ENCODE measurements at regions not wholly inside any gene's neighbourhood (a gene's known extent, or its start where the extent isn't known, plus 50 kb on each side); places are given as distances from the start of the nearest gene placed in this dataset.

- TF ChIP-seq REST (IDR thresholded peaks at IDR 0.05; ENCODE audit: unreplicated experiment) (no peak), ZNF331 (CRISPR knock-in tag; IDR thresholded peaks at IDR 0.05; ENCODE audit: low read depth) (no peak), CTCF (conservative IDR thresholded peaks at IDR 0.05; ENCODE audit: low read depth in 2 of 2) (no peak), EZH2phosphoT487 (IDR thresholded peaks at IDR 0.05; ENCODE audit: unreplicated experiment) (no peak), STAT1 (IDR thresholded peaks at IDR 0.05; ENCODE audit: unreplicated experiment) (no peak), ETS1 (IDR thresholded peaks at IDR 0.05) (no peak)
Measured at GRCh38 chr15:81807806-81808205, 238.0 kb downstream of the MEX3B start (continued).

GRCh38 chr15:81807186-81807585 lies 238.6 kb downstream of the MEX3B start:
- H3K36me3 ChIP-seq (ENCODE audit: insufficient read depth): no peaks in the 10 kb centered on the region; the same call in 1 of the 2 replicates
- H3K27me3 ChIP-seq (ENCODE audit: insufficient read depth): no peaks in the 10 kb centered on the region
- H3K9me2 ChIP-seq (ENCODE audit: insufficient read depth): no peaks in the 10 kb centered on the region
- no peak overlapping the region for H3K27ac Mint-ChIP-seq
- H3K79me2 ChIP-seq (replicated peaks; ENCODE audit: insufficient read depth): no peaks in the 10 kb centered on the region
- no peak overlapping the region for H3K27ac ChIP-seq (ENCODE audit: low read depth)
- no peaks in the 10 kb centered on the region for H3K27me3 Mint-ChIP-seq (ENCODE audit: insufficient read depth, low read depth, poor library complexity)
- H4K20me1 ChIP-seq (replicated peaks; ENCODE audit: insufficient read depth): no peaks in the 10 kb centered on the region; the same call in 1 of the 2 replicates
- H3K4me1 Mint-ChIP-seq: peaks cover 6% of the 10 kb centered on the region; the same call in 2 of the 3 replicates
- no peak overlapping the region for H3K4me3 ChIP-seq
- no peaks in the 10 kb centered on the region for H3K4me1 ChIP-seq (ENCODE audit: insufficient read depth)
- H3K9me3 Mint-ChIP-seq: no peaks in the 10 kb centered on the region
- H3K36me3 Mint-ChIP-seq (ENCODE audit: low read depth): no peaks in the 10 kb centered on the region
- ATAC-seq: no peak
- no peak for DNase-seq (ENCODE audit: low spot score)
- no peak overlapping the region for H2AFZ ChIP-seq
- no peaks in the 10 kb centered on the region for H3F3A ChIP-seq (replicated peaks; ENCODE audit: low read depth)
- no peak overlapping the region for H3K4me3 Mint-ChIP-seq
- no peak overlapping the region for H3K4me2 ChIP-seq
- no peak for TF ChIP-seq ZNF331 (CRISPR knock-in tag; IDR thresholded peaks at IDR 0.05; ENCODE audit: low read depth)
- TF ChIP-seq EZH2phosphoT487 (IDR thresholded peaks at IDR 0.05; ENCODE audit: unreplicated experiment): no peak
- TF ChIP-seq JUNB (IDR thresholded peaks at IDR 0.05; ENCODE audit: unreplicated experiment): no peak
- TF ChIP-seq CREB1 (CRISPR knock-in tag; IDR thresholded peaks at IDR 0.05; ENCODE audit: low read depth): no peak
- no peak for TF ChIP-seq POLR2AphosphoS5 (IDR thresholded peaks at IDR 0.05; ENCODE audit: low read depth)
- no peak for TF ChIP-seq ETS1 (IDR thresholded peaks at IDR 0.05)
- no peak for TF ChIP-seq ZNF114 (CRISPR knock-in tag; IDR thresholded peaks at IDR 0.05)
- no peak for TF ChIP-seq CTCF (conservative IDR thresholded peaks at IDR 0.05; ENCODE audit: low read depth in 2 of 2)

All from GM23338 (cell line).